NCI-H82 treated with DMSO at 0.1 percent for 48 hours (cell line): ENCODE measurements at regions not wholly inside any gene's neighbourhood (a gene's known extent, or its start where the extent isn't known, plus 50 kb on each side); places are given as distances from the start of the nearest gene placed in this dataset.
A peak's percentile ranks its signal among the peaks of the same experiment; 100 is the strongest.

ENCODE experiments used
- DNase-seq: peaks from one replicate; lab custom pipeline; 2025; ENCODE audit not compliant: unreplicated experiment; lab: John Stamatoyannopoulos, UW

- DNase-seq, result no peak
These were observed 1209.3 kb upstream of the C9orf72 start for GRCh38 chr9:28782630-28783029.

- DNase-seq, result no peak
These were observed 1219.4 kb upstream of the C9orf72 start for GRCh38 chr9:28792716-28793115.

DNA sequence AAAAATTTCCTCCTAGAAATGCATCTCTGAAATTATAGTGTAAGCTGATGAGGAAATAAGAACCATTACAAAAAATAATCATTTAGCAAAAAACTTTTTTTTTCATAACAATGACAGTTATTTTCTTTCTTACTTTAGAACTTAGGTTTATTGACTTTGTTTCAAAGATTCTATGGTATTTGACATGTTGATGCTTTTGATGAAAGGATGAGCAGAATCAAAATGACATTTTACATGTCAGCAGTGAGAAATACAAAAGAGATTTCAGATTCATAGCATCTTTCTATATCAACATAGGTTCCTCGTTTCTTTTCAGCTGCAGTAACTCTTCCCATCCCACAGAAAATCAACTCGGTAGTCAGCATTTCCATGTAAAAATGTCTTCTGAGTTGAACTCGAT, 1226.6 kb upstream of the C9orf72 start:
- DNase-seq, result no peak

DNA sequence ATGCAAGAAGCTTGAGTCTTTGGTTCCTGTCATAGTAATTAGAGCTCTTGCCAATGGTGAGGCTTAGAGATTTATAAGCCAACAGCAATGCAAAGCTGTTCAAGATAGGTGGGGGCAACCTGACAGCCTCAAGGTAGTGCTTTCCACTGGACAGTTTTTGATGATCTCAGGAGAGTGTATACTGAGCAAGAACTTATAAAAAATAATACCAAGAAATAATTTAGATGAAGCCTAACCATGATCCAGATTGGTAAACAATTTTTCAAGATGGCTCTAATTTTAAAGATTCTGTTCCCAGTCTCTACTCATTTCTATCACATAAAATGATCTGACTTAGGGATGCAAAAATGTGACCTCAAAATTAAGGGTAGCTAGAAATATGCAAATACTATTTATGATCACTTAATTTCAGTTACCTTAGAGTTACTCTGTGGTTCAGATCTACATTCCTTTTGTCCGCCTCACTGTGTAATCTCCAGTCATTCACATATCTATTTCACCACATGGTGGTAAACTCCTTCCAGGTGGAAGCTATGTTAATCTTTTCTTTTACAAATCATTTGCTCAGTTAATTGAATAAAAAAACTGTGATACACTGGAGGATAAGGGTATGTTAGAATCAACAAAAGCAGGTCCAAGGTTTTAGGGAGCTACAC, 1228.0 kb upstream of the C9orf72 start:
- DNase-seq, result no peak

- DNase-seq, result no peak
These were observed 1231.9 kb upstream of the C9orf72 start for GRCh38 chr9:28805197-28805596.

- peak; percentile 51 for DNase-seq
These were observed 1234.8 kb upstream of the C9orf72 start for GRCh38 chr9:28808042-28808441.

- no peak for DNase-seq
These were observed 1237.3 kb upstream of the C9orf72 start for GRCh38 chr9:28810388-28811075.

- DNase-seq, result no peak
These were observed 1247.5 kb upstream of the C9orf72 start for GRCh38 chr9:28820741-28821140.

DNA sequence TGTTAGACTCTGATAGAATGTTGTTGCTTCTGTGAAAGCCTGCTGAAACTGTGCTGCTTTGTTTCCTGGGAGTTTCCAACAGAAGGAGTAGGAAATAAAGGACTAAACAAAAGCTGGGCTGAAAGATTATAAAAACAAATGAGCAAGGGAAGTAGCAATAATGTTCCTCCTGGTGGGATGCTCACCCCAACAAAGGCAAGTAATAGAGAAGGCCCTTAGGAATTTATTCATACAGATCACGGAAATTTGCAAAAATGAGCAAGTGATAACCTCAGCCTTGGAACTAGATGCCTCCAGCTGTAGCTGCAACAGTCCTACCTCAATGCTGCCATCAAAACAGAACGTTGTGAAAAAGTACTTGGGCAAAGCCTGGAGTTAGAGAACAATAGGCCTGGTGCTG, 1248.0 kb upstream of the C9orf72 start:
- no peak for DNase-seq

DNA sequence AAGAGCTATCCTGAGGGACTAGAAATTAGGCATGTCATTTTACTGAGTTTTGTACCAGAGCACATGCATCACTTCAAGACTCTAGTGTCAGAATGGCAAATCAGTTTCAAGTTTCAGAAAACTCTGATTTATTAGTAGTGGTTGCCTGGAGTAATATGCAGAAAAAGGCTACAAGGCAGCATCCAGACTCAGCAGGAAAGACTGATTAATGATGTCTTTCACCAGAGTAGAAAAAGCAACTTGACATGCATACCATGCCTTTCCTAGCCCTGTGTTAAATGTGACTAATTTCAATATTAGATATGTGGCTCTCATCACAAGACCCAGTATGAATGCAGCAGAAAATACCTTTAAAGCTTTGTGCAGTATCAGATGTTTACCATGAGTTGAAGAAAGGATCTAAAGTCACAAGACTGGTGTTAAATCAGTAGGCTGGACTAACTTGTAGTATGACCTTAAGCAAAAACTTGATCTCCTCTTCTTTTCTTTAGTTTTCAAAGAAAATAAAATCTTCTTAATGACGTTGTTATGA, 1251.2 kb upstream of the C9orf72 start:
- no peak for DNase-seq

- no peak for DNase-seq
These were observed 1259.0 kb upstream of the C9orf72 start for GRCh38 chr9:28832168-28832770.

DNA sequence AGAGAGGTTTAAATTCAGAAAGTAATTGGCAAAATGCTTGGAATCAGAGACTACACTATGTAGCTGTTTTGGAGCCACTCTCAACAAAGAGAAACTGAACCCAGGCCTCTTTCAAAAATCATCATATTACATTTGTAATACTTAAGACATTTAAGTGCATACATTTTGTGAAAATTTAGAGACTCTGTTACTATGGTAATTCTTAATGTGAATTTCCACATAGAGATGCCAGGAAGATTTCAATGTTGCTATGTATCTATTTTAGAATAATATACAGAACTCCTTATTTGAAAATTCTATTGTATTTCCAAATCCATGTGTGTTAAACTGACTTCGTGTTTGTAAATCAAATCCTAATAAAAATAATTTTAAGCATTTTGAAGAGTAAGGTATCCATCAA, 1260.9 kb upstream of the C9orf72 start:
- no peak for DNase-seq

DNA sequence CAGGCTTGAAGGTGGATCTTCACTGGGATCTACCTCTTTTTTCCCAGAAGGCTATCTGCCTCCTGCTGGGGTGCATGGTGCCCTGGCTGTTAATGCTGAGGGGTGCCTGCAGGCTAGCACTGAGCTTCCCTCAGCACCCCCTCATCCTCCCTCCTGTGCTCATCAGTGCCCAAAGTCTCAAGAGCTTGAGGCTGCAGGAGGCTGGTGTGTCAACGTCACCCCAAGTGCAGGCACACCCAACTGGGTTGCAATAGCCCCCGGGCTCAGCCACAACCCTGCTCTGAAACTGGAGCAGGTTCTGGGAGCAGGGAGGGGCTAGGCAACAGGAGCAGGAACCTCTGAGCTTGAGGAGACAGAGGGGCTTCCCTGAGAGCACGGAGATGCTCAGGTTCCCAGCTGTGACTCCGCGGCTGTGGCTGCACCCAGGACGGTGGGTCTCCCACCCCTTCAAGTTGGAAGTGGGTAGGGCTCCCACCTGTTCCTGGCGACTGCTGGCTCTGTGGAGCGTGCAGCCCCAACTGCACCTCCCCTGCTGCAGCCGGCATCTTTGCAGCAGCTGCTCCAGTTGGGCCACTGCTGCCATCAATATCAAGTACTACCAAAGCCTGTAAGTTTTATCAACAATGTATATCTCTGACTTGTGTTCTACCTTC, 1266.6 kb upstream of the C9orf72 start:
- no peak for DNase-seq

DNA sequence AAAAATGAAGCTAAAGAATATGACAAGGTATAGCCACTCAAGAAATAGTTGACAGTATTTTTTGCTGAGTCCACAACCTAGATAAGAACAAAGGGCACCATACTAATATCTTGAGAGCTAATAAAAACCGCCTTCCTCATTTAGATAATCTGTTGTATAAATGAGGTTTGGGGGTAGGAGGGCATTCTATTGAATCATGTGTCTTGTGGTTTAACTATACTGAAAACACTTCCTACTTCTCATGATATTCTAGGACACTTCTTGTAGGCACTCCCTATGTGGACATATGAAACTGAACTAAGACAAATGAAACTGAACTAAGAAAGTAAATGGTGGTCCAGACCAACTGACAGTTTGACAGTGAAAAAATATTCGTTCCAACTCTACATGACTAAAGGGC, 1268.5 kb upstream of the C9orf72 start:
- DNase-seq, result no peak

DNA sequence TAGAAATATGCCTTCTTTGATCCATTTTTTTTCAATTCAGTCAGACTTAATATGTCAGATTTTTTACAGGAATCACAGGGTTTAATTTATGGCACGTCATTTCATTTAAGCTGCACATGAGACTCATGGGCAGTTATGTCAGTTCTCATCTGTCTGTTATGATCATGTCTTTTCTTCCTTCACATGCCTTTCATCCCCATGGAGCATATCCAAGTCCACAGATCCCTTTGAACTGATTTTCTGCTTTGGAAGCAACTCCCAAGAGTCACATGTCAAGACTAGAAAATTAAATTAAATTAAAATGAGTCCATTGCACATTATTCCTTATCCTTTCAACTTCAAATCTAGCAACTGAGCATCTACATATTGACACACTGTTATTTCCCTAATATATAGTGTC, 1274.0 kb upstream of the C9orf72 start:
- DNase-seq, result no peak

DNA sequence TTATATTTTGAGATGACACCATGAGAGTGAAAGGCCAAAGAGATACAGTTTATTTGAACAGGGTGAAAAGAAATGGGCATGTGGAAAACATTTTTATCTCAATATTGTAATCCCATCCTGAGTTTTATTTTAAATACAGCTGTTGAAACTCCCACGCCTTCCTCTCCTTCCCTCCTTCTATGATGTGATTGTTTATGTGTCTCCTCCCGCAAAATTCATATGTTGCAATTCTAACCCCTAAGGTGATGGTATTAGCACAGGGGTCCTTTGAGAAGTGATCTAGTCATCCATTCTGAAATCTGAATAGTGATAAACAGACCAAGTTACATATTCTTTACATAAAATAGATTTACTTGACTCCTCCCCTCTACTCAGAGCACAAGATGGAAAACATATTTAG, 1275.4 kb upstream of the C9orf72 start:
- no peak for DNase-seq

DNA sequence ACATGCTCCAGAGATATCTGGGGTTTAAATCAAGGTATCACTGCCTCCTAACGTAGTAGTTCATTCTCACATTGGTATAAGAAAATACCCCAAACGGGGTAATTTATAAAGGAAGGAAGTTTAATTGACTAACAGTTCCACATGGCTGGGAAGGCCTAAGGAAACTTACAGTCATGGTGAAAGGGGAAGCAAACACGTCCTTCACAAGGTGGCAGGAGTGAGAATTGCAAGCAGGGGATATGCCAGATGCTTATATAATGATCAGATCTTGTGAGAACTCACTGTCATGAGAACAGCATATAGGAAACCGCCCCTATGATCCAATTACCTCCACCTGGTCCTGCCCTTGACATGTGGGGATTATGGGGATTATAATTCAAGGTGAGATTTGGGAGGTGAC, 1280.2 kb upstream of the C9orf72 start:
- DNase-seq, result peak; percentile 3

GRCh38 chr9:28866951-28867350, 1293.7 kb upstream of the C9orf72 start:
- DNase-seq, result no peak

- DNase-seq, result no peak
These were observed 1295.1 kb upstream of the C9orf72 start for GRCh38 chr9:28868228-28868990.

DNA sequence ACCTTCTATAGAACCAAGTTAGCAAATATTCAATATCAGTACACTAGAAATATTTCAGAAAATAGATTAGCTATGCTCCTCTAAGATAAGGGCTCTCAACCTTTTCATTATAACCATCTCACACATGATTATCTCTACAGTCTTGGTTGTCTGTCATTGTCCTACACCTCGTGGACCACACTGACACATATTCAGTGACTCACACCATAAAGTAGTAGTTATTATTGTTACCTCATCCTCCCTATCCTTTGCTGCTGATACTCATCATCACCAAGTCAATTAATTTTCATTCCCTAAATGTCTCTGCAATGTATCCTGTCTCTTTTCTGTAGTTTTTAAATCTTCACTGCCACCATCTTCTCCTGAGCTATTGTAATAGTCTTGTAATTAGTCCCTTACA, 1309.2 kb upstream of the C9orf72 start:
- DNase-seq, result no peak

GRCh38 chr9:28883234-28883633, 1310.0 kb upstream of the C9orf72 start:
- no peak for DNase-seq
